Mesenchymal stem cell (in vitro differentiated cells and primary cell): ENCODE measurements at regions not wholly inside any gene's neighbourhood (a gene's known extent, or its start where the extent isn't known, plus 50 kb on each side); places are given as distances from the start of the nearest gene placed in this dataset.

Experiments
- DNase-seq: peaks from one replicate; pipeline ENCODE4 v3.0.0-alpha.2; 2013
- H2AFZ ChIP-seq: one replicate; pipeline ENCODE4 v1.6.1; 2013; ENCODE audit warnings: low read depth, mild to moderate bottlenecking, control low read depth, inconsistent platforms, low read length, moderate library complexity
- H2AK5ac ChIP-seq: 2 replicates; pipeline ENCODE4 v1.6.1; 2013; ENCODE audit warnings: low read length, moderate library complexity, mild to moderate bottlenecking, inconsistent platforms; ENCODE audit not compliant: severe bottlenecking
- H2BK120ac ChIP-seq: one replicate; pipeline ENCODE4 v1.6.1; 2013; ENCODE audit warnings: low read depth, mild to moderate bottlenecking, inconsistent platforms, low read length, moderate library complexity
- H2BK12ac ChIP-seq, 2 experiments: one replicate each; pipeline ENCODE4 v1.6.1; 2013; ENCODE audit warnings: inconsistent platforms in 2 of 2, low read length in 2 of 2, mild to moderate bottlenecking in 2 of 2, moderate library complexity in 2 of 2, control low read depth in 1 of 2
- H2BK15ac ChIP-seq: one replicate; pipeline ENCODE4 v1.6.1; 2013; ENCODE audit warnings: mild to moderate bottlenecking, low read depth, inconsistent platforms; ENCODE audit not compliant: poor library complexity, severe bottlenecking
- H2BK5ac ChIP-seq: 2 replicates; pipeline ENCODE4 v1.6.1; 2013; ENCODE audit warnings: low read depth, mild to moderate bottlenecking, low read length, control low read depth, inconsistent platforms; ENCODE audit not compliant: poor library complexity, severe bottlenecking
- H3K14ac ChIP-seq, 2 experiments: one replicate each; pipeline ENCODE4 v1.6.1; 2013; ENCODE audit warnings: inconsistent platforms in 2 of 2, low read length in 2 of 2, control low read depth in 1 of 2, mild to moderate bottlenecking in 1 of 2, moderate library complexity in 1 of 2
- H3K18ac ChIP-seq, 2 experiments: one replicate each; pipeline ENCODE4 v1.6.1; 2013; ENCODE audit warnings: inconsistent platforms in 2 of 2, low read length in 2 of 2, control low read depth in 1 of 2, low read depth in 1 of 2, mild to moderate bottlenecking in 1 of 2
- H3K23ac ChIP-seq, 2 experiments: one replicate each; pipeline ENCODE4 v1.6.1; 2013; ENCODE audit warnings: inconsistent platforms in 2 of 2, low read length in 2 of 2, mild to moderate bottlenecking in 2 of 2, moderate library complexity in 2 of 2, control low read depth in 1 of 2
- H3K27ac ChIP-seq: 2 replicates; pipeline ENCODE4 v1.5.1; 2013; ENCODE audit warnings: mild to moderate bottlenecking, moderate library complexity, low read length, control low read depth, inconsistent platforms; ENCODE audit not compliant: poor library complexity, severe bottlenecking
- H3K27me3 ChIP-seq, 2 experiments: 2 replicates each; pipeline versions ENCODE4 v1.6.1 to v1.7.0; 2013; ENCODE audit warnings: low read length in 2 of 2, mild to moderate bottlenecking in 2 of 2, moderate library complexity in 2 of 2, control low read depth in 1 of 2, inconsistent platforms in 1 of 2; ENCODE audit not compliant: control insufficient read depth in 1 of 2, insufficient read depth in 1 of 2
- H3K36me3 ChIP-seq, 2 experiments: 2 replicates each; pipeline versions ENCODE4 v1.6.1 to v1.7.0; 2013; ENCODE audit warnings: low read length in 2 of 2, control low read depth in 1 of 2, inconsistent platforms in 1 of 2, low read depth in 1 of 2, mild to moderate bottlenecking in 1 of 2; ENCODE audit not compliant: insufficient read depth in 2 of 2, control insufficient read depth in 1 of 2
- H3K4ac ChIP-seq, 2 experiments: one replicate each; pipeline ENCODE4 v1.6.1; 2013; ENCODE audit warnings: inconsistent platforms in 2 of 2, low read length in 2 of 2, mild to moderate bottlenecking in 2 of 2, moderate library complexity in 2 of 2, control low read depth in 1 of 2, low read depth in 1 of 2
- H3K4me1 ChIP-seq: 2 replicates; pipeline ENCODE4 v1.6.1; 2013; ENCODE audit warnings: low read depth, low read length, control low read depth; ENCODE audit not compliant: control insufficient read depth, insufficient read depth
- H3K4me2 ChIP-seq: 2 replicates; pipeline ENCODE4 v1.6.1; 2013; ENCODE audit warnings: low read length, mild to moderate bottlenecking, inconsistent platforms; ENCODE audit not compliant: poor library complexity, severe bottlenecking
- H3K4me3 ChIP-seq, 2 experiments: 2 replicates each; pipeline versions ENCODE4 v1.5.1 to v1.7.0; 2013; ENCODE audit warnings: low read length in 2 of 2, mild to moderate bottlenecking in 2 of 2, control low read depth in 1 of 2, low read depth in 1 of 2; ENCODE audit not compliant: insufficient read depth in 1 of 2
- H3K79me1 ChIP-seq: replicated peaks from 2 replicates; pipeline ENCODE4 v1.6.1; 2013; ENCODE audit warnings: mild to moderate bottlenecking, control low read depth, low read length, inconsistent platforms; ENCODE audit not compliant: poor library complexity, severe bottlenecking
- H3K9ac ChIP-seq: 2 replicates; pipeline ENCODE4 v1.7.0; 2013; ENCODE audit warnings: mild to moderate bottlenecking, low read length, moderate library complexity
- H3K9me3 ChIP-seq: 2 replicates; pipeline ENCODE4 v1.7.0; 2013; ENCODE audit warnings: mild to moderate bottlenecking, low read length; ENCODE audit not compliant: control insufficient read depth
- H4K8ac ChIP-seq: one replicate; pipeline ENCODE4 v1.6.1; 2013; ENCODE audit warnings: inconsistent platforms, mild to moderate bottlenecking, low read length, moderate library complexity
- H4K91ac ChIP-seq: one replicate; pipeline ENCODE4 v1.6.1; 2013; ENCODE audit warnings: mild to moderate bottlenecking, low read length, inconsistent platforms
- WGBS: methylation state at CpG from one replicate; pipeline ENCODE4 v1.1.7; 2013; ENCODE audit warnings: mixed read lengths; 5-methylcytosine and 5-hydroxymethylcytosine counted together

DNA sequence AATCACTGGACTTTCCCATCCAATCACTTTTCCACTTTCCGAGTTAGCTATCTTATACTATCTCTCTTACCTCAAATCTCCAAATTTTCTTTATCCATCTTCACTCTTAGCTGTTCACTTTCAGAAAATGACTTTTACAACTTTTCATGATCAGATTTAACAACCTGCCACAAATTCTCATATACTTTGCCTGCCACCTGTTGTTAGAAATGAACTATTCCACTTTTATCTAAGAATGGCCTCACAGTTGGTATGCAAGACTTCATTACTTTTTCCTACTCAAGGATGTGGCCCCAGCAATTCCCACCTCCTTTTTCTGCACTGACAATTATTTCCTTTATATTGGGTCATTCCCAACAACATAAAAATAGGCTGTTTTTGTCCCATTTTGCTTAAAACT is 93.6 kb upstream of the DEPDC1 start:
- Histone ChIP-seq H2BK120ac (no peak overlapping the region), H3K36me3 (no peaks in the 10 kb centered on the region), H3K18ac (no peak overlapping the region), H2BK5ac (no peak overlapping the region), H3K27ac (no peak overlapping the region), H3K9me3 (no peaks in the 10 kb centered on the region), H3K23ac (no peak overlapping the region), H4K91ac (no peak overlapping the region), H3K4ac (no peak overlapping the region), H2BK12ac (no peak overlapping the region), H4K8ac (no peak overlapping the region), H3K4me1 (no peaks in the 10 kb centered on the region), H2AFZ (no peak overlapping the region), H3K4me2 (no peak overlapping the region), H3K4me3 (no peak overlapping the region), H3K79me1 (no peaks in the 10 kb centered on the region), H2AK5ac (no peak overlapping the region), H3K27me3 (no peaks in the 10 kb centered on the region), H2BK15ac (no peak overlapping the region), H3K14ac (no peak overlapping the region), H3K9ac (no peak overlapping the region)
- no peak for DNase-seq
- 95% methylated on average over 1 of the region's 1 CpG for WGBS

DNA sequence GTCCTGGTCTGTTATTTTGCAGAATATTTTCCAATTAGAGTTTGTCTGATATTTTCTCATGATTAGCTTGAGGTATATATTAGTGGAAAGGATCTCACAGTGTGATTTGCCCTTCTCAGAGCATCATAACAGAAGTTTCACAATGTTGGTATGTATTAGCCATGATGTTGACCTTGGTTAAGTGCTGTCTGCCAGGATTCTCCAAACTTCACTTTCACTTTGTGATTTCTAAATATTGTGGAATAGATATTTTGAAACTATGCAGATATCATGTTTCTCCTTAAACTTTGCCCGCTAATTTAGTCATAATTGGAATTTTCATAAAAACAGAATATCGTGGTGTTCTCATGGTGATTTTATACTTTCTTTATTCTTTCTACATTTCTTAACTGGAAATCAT is 98.0 kb upstream of the DEPDC1 start:
- Histone ChIP-seq H3K9me3 (no peaks in the 10 kb centered on the region), H3K36me3 (no peaks in the 10 kb centered on the region), H2BK12ac (no peak overlapping the region), H3K4me2 (no peak overlapping the region), H2BK15ac (no peak overlapping the region), H3K4me1 (no peaks in the 10 kb centered on the region), H3K23ac (no peak overlapping the region), H3K27ac (no peak overlapping the region), H2AFZ (no peak overlapping the region), H2BK120ac (no peak overlapping the region), H3K14ac (no peak overlapping the region), H3K4ac (no peak overlapping the region), H2BK5ac (no peak overlapping the region), H3K18ac (no peak overlapping the region), H3K79me1 (no peaks in the 10 kb centered on the region), H4K91ac (no peak overlapping the region), H2AK5ac (no peak overlapping the region), H4K8ac (no peak overlapping the region), H3K4me3 (no peak overlapping the region), H3K27me3 (no peaks in the 10 kb centered on the region), H3K9ac (no peak overlapping the region)
- WGBS = no CpG with 5 or more reads among the region's 2 CpGs
- no peak for DNase-seq

DNA sequence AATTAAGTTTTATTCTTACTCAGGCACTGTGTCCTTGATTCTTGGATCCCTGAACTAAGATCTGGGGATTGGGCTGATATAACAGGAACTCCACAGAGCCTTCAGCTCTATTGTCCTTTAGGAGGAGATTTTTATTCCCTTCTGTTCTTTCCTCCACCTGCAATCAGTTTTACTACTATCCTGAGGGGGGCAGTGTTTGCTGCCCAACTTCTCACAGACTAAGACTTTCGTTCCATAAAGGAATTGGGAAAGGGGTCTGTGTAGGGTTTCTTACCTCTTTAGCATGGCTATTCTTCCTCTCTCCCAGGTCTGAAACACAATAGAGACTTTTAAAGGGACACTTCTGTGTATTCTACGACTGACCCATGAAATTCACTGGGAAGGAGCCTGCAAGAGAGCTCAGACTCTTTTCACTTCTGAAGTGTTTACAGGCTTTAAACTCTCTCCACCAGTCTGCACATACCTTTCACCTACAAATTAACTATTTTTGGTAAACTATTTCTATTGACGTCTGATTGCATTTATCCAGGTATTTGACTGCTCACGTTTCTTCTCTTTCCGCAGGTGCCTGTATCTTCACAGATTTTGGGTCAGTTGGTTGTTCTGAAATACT is 103.3 kb upstream of the DEPDC1 start:
- no peak overlapping the region for H4K8ac ChIP-seq
- no peak overlapping the region for H2BK120ac ChIP-seq
- no peak overlapping the region for H3K4ac ChIP-seq
- no peaks in the 10 kb centered on the region for H3K79me1 ChIP-seq
- no peaks in the 10 kb centered on the region for H3K36me3 ChIP-seq
- H2BK12ac ChIP-seq = no peak overlapping the region
- no peak overlapping the region for H2AK5ac ChIP-seq
- H2BK15ac ChIP-seq = no peak overlapping the region
- H3K23ac ChIP-seq = no peak overlapping the region
- no peak overlapping the region for H3K27ac ChIP-seq
- no peak overlapping the region for H3K18ac ChIP-seq
- no peak overlapping the region for H3K14ac ChIP-seq
- H3K4me1 ChIP-seq = no peaks in the 10 kb centered on the region
- peak overlapping the region in 1 of 2 experiments; percentile 48 for H3K4me3 ChIP-seq
- peak; percentile 18 for DNase-seq
- peak overlapping the region; percentile 35 for H3K4me2 ChIP-seq
- H3K9ac ChIP-seq = no peak overlapping the region
- no peaks in the 10 kb centered on the region for H3K9me3 ChIP-seq
- H3K27me3 ChIP-seq = no peaks in the 10 kb centered on the region
- no peak overlapping the region for H2AFZ ChIP-seq
- no peak overlapping the region for H2BK5ac ChIP-seq
- 2% methylated on average over 1 of the region's 5 CpGs for WGBS
- no peak overlapping the region for H4K91ac ChIP-seq

DNA sequence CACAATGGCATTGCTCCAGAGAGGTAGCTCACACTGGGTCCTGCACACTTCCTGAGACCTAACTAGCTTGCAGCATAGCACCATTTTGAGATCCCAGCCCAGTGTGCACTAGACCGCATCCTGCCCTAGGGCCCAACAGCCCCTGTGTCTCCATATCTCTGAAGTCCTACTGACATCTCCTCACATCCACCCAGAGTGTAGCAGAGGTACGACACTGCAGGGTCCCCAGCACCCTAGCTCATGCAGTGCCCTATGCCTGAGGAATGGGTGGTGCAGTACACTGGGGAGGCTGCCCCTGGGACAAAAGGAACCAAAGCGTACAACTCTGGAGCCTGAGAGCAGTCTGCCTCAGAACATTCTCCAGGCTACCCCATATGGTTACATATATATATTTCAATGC is 111.4 kb upstream of the DEPDC1 start:
- Histone ChIP-seq H3K9me3 (peaks cover 16% of the 10 kb centered on the region), H3K79me1 (no peaks in the 10 kb centered on the region), H3K36me3 (no peaks in the 10 kb centered on the region), H2BK15ac (no peak overlapping the region), H2AK5ac (no peak overlapping the region), H3K27ac (no peak overlapping the region), H2BK5ac (no peak overlapping the region), H2AFZ (no peak overlapping the region), H3K9ac (no peak overlapping the region), H3K14ac (no peak overlapping the region), H2BK120ac (no peak overlapping the region), H3K18ac (no peak overlapping the region), H3K4me1 (no peaks in the 10 kb centered on the region), H2BK12ac (no peak overlapping the region), H3K27me3 (no peaks in the 10 kb centered on the region), H3K4me2 (no peak overlapping the region), H4K91ac (no peak overlapping the region), H3K4me3 (no peak overlapping the region), H3K4ac (no peak overlapping the region), H3K23ac (no peak overlapping the region), H4K8ac (no peak overlapping the region)
- WGBS = 92% methylated on average over 2 of the region's 3 CpGs
- no peak for DNase-seq
